H54 (cell line): ENCODE measurements at regions not wholly inside any gene's neighbourhood (a gene's known extent, or its start where the extent isn't known, plus 50 kb on each side); places are given as distances from the start of the nearest gene placed in this dataset.

Source experiments
- DNase-seq: peaks from one replicate; pipeline ENCODE4 v3.0.0; 2011; ENCODE audit warnings: low spot score, mixed read lengths; ENCODE audit not compliant: insufficient read length
- FAIRE-seq: peaks from 3 replicates; lab custom pipeline; 2011; peaks lifted over from hg19 to GRCh38; lab: Jason Lieb, UNC
- POLR2A ChIP-seq: IDR thresholded peaks from 2 replicates; pipeline ENCODE4 v1.6.1; 2011; ENCODE audit warnings: low read depth, mild to moderate bottlenecking, low read length

- FAIRE-seq (no peak), DNase-seq (no peak)
- TF ChIP-seq POLR2A, result no peak
Observed at GRCh38 chr2:129762386-129763189, 216.9 kb upstream of the RAB6C start.

GRCh38 chr2:129763190-129763846 is 216.1 kb upstream of the RAB6C start:
- FAIRE-seq (no peak), DNase-seq (no peak)
- TF ChIP-seq POLR2A, result no peak

GRCh38 chr2:129763966-129764365 is 215.5 kb upstream of the RAB6C start:
- DNase-seq (no peak), FAIRE-seq (no peak)
- no peak for TF ChIP-seq POLR2A

GRCh38 chr2:129764376-129765325 is 214.8 kb upstream of the RAB6C start:
- DNase-seq (no peak), FAIRE-seq (no peak)
- TF ChIP-seq POLR2A, result no peak

- DNase-seq (no peak), FAIRE-seq (no peak)
- TF ChIP-seq POLR2A, result no peak
Observed at GRCh38 chr2:129765326-129765677, 214.2 kb upstream of the RAB6C start.

GRCh38 chr2:129765678-129766351 is 213.7 kb upstream of the RAB6C start:
- no peak for TF ChIP-seq POLR2A
- no peak for DNase-seq
- FAIRE-seq, result no peak

- no peak for TF ChIP-seq POLR2A
- FAIRE-seq (no peak), DNase-seq (no peak)
Observed at GRCh38 chr2:129766374-129766993, 213.0 kb upstream of the RAB6C start.

- TF ChIP-seq POLR2A, result no peak
- no peak for FAIRE-seq
- DNase-seq, result no peak
Observed at GRCh38 chr2:129767346-129768035, 212.0 kb upstream of the RAB6C start.

GRCh38 chr2:129768036-129768386 is 211.5 kb upstream of the RAB6C start:
- TF ChIP-seq POLR2A, result no peak
- DNase-seq (no peak), FAIRE-seq (no peak)

GRCh38 chr2:129768485-129769184 is 210.8 kb upstream of the RAB6C start:
- FAIRE-seq, result no peak
- no peak for TF ChIP-seq POLR2A
- DNase-seq, result no peak

- TF ChIP-seq POLR2A, result no peak
- FAIRE-seq (no peak), DNase-seq (no peak)
Observed at GRCh38 chr2:129769185-129769991, 210.1 kb upstream of the RAB6C start.
